ENCODE measurements at regions not wholly inside any gene's neighbourhood (a gene's known extent, or its start where the extent isn't known, plus 50 kb on each side); places are given as distances from the start of the nearest gene placed in this dataset.

- TF ChIP-seq POLR2A (IDR thresholded peaks at IDR 0.05) (no peak), CTCF (IDR thresholded peaks at IDR 0.05) (no peak)
- no peak for DNase-seq
- H3K4me3 ChIP-seq, result no peak overlapping the region
- peak overlapping the region in 11 of 12 donors; percentile 11 to 76 (median 53) for H3K27ac ChIP-seq
- ATAC-seq, result no peak
- no peaks in the 10 kb centered on the region for H3K36me3 ChIP-seq
- WGBS, 4 donors, result 82 to 91% (median 86%) methylated on average over 7 of the region's 7 CpGs
- H3K9me3 ChIP-seq, result no peaks in the 10 kb centered on the region
- peaks cover 3 to 58% (median 32%) of the 10 kb centered on the region in 12 donors for H3K4me1 ChIP-seq
- intact Hi-C loops (cut with DNase I), result loop anchor here in 2 of 10 donors (2.0 to 10.0 kb wide), 2 partner anchors 120 to 368 kb away; no protein-coding TSS in a partner anchor
- H3K27me3 ChIP-seq, result no peaks in the 10 kb centered on the region
Observed at GRCh38 chr10:31153161-31153560, 121.5 kb upstream of the ZNF438 start.

- no peaks in the 10 kb centered on the region for H3K27me3 ChIP-seq
- peaks cover 3 to 61% (median 33%) of the 10 kb centered on the region in 12 donors for H3K4me1 ChIP-seq
Observed at GRCh38 chr10:31153692-31154091, 122.0 kb upstream of the ZNF438 start.

GRCh38 chr10:31154996-31155395, 123.3 kb upstream of the ZNF438 start:
- Histone ChIP-seq H3K4me1 (peaks cover 3 to 57% (median 34%) of the 10 kb centered on the region in 12 donors), H3K9me3 (no peaks in the 10 kb centered on the region), H3K4me3 (no peak overlapping the region), H3K36me3 (no peaks in the 10 kb centered on the region), H3K27ac (no peak overlapping the region), H3K27me3 (no peaks in the 10 kb centered on the region)
- no peak for TF ChIP-seq POLR2A (IDR thresholded peaks at IDR 0.05)
- no peak for TF ChIP-seq CTCF (IDR thresholded peaks at IDR 0.05)
- intact Hi-C loops (cut with DNase I), result loop anchor here in 4 of 10 donors (5.0 to 10.0 kb wide), 5 partner anchors 123 to 467 kb away; partner anchors contain the start of genes ZEB1 (in 1 of the 4) and ZNF438 (in 1 of the 4)
- 43 to 67% (median 67%) methylated on average over 2 to 3 of the region's 3 CpGs; no CpG with 5 or more reads in 1 of the 4 donors for WGBS, 4 donors
- ATAC-seq, result no peak
- DNase-seq, result no peak

More at GRCh38 chr10:31153692-31154091, 122.0 kb upstream of the ZNF438 start:
- WGBS, 4 donors, result 95 to 97% (median 96%) methylated on average over 8 of the region's 8 CpGs
- intact Hi-C loops (cut with DNase I), result loop anchor here in 2 of 10 donors (2.0 to 10.0 kb wide), 2 partner anchors 121 to 369 kb away; no protein-coding TSS in a partner anchor
- no peaks in the 10 kb centered on the region for H3K9me3 ChIP-seq
- ATAC-seq, result no peak
- H3K36me3 ChIP-seq, result no peaks in the 10 kb centered on the region
- H3K4me3 ChIP-seq, result no peak overlapping the region
- H3K27ac ChIP-seq, result peak overlapping the region in 11 of 12 donors; percentile 11 to 76 (median 53)
- DNase-seq, result no peak
- no peak for TF ChIP-seq CTCF (IDR thresholded peaks at IDR 0.05)
- no peak for TF ChIP-seq POLR2A (IDR thresholded peaks at IDR 0.05)

- intact Hi-C loops (cut with DNase I), result loop anchor here in 4 of 10 donors (5.0 to 10.0 kb wide), 5 partner anchors 125 to 465 kb away; partner anchors contain the start of genes ZEB1 (in 1 of the 4) and ZNF438 (in 1 of the 4)
- H3K36me3 ChIP-seq, result no peaks in the 10 kb centered on the region
- H3K4me1 ChIP-seq, result peaks cover 3 to 36% (median 29%) of the 10 kb centered on the region in 12 donors
- H3K27ac ChIP-seq, result peak overlapping the region; percentile 12 to 83 (median 76)
- TF ChIP-seq POLR2A (IDR thresholded peaks at IDR 0.05) (no peak), CTCF (IDR thresholded peaks at IDR 0.05) (no peak)
- peak overlapping the region in 3 of 12 donors; percentile 0 to 12 (median 6) for H3K4me3 ChIP-seq
- peak; percentile 77 to 93 (median 90) for ATAC-seq
- peak; percentile 82 to 87 (median 86) for DNase-seq
- peaks cover 0 to 12% (median 2%) of the 10 kb centered on the region in 12 donors for H3K9me3 ChIP-seq
- no peaks in the 10 kb centered on the region for H3K27me3 ChIP-seq
- WGBS, 4 donors, result 17 to 33% (median 25%) methylated on average over 19 of the region's 19 CpGs
Observed at GRCh38 chr10:31157123-31158010, 125.7 kb upstream of the ZNF438 start.

Measured in heart left ventricle (tissue), 16 donors.